Effector memory CD4-positive, alpha-beta T cell (primary cell): ENCODE measurements at regions not wholly inside any gene's neighbourhood (a gene's known extent, or its start where the extent isn't known, plus 50 kb on each side); places are given as distances from the start of the nearest gene placed in this dataset.
"Not testable (repeated sequence)": the region's sequence is repeated elsewhere in the genome, so short reads cannot be mapped to it uniquely, and the experiment has no call there.

Experiments
- DNase-seq, 3 donors: peaks; one replicate each; pipeline ENCODE4 v3.0.0-alpha.2; 2020
- H3K27ac ChIP-seq: 2 replicates; pipeline ENCODE4 v1.7.0; 2013; ENCODE audit warnings: mild to moderate bottlenecking, low read length, moderate library complexity; ENCODE audit not compliant: insufficient read depth, poor library complexity, severe bottlenecking
- H3K27me3 ChIP-seq: replicated peaks from 2 replicates; pipeline ENCODE4 v1.7.0; 2013; ENCODE audit warnings: mild to moderate bottlenecking, low read length; ENCODE audit not compliant: insufficient read depth, control insufficient read depth, poor library complexity, severe bottlenecking
- H3K36me3 ChIP-seq: 2 replicates; pipeline ENCODE4 v1.7.0; 2013; ENCODE audit warnings: mild to moderate bottlenecking, low read length, moderate library complexity; ENCODE audit not compliant: control insufficient read depth, insufficient read depth
- H3K4me1 ChIP-seq: 2 replicates; pipeline ENCODE4 v1.7.0; 2013; ENCODE audit warnings: low read length, mild to moderate bottlenecking; ENCODE audit not compliant: control insufficient read depth, insufficient read depth, poor library complexity, severe bottlenecking
- H3K4me3 ChIP-seq: 2 replicates; pipeline ENCODE4 v1.7.0; 2013; ENCODE audit warnings: low read length, low read depth, mild to moderate bottlenecking; ENCODE audit not compliant: insufficient read depth, poor library complexity, severe bottlenecking
- H3K9me3 ChIP-seq: 2 replicates; pipeline ENCODE4 v1.7.0; 2013; ENCODE audit warnings: mild to moderate bottlenecking, low read length, moderate library complexity; ENCODE audit not compliant: control insufficient read depth

DNA sequence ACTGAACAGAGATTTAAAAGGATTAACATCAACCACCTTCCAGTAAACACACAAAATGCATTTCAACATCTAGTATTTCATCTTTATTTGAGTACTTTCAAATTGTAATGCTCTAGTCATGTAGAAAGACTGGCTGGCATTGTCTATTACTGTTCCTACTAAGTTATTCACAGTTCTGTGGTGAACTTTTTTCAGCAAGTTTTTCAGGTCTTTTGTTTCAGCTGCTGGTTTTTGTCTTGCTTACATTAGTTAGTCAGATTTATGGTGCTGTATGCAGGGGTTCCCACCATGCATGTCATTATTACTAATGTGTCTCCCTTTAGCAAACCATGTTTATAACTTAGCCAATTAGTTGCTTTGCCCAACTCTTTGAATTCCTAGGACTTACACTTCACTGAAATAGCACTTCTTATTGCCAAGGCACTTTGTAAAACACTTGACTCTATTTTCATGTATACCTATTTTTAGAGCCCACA, 253.4 kb upstream of the KITLG start:
- H3K36me3 ChIP-seq = no peaks in the 10 kb centered on the region
- H3K27ac ChIP-seq = no peak overlapping the region
- no peaks in the 10 kb centered on the region for H3K4me1 ChIP-seq
- H3K4me3 ChIP-seq = no peak overlapping the region
- no peaks in the 10 kb centered on the region for H3K9me3 ChIP-seq
- no peak for DNase-seq
- no peaks in the 10 kb centered on the region for H3K27me3 ChIP-seq

DNA sequence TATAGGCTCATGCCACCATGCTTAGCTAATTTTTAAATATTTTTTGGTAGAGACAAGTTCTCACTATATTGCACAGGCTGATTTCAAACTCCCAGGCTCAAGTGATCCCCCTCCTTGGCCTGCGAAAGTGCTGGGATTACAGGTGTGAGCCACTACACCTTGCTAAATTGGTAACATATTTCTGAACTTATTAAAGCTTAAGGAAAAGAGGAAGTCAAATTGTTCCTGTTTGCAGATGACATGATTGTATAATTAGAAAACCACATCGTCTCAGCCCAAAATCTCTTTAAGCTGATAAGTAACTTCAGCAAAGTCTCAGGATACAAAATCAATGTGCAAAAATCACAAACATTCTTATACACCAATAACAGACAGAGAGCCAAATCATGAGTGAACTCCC, 248.3 kb upstream of the KITLG start:
- not testable (repeated sequence) for H3K27me3 ChIP-seq, H3K4me1 ChIP-seq, H3K36me3 ChIP-seq, H3K27ac ChIP-seq, H3K9me3 ChIP-seq, H3K4me3 ChIP-seq, DNase-seq

DNA sequence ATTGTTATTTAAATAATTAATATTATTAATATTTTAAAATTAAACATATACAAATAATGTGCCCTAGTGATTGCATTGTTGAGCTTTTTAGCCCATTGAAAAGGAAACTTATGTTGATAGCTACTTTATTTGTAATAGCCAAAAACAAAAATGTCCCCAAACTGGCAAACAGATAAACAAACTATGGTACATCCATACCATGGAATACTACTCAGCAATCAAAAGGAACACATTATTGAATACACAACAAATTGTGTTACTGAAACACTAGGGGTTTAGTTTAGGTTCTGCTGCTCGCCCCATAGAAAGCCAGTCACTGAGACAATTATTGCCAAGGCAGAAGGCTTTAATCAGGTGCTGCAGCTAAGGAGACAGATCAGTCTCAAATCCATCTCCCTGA, 239.7 kb upstream of the KITLG start:
- no peaks in the 10 kb centered on the region for H3K9me3 ChIP-seq

DNA sequence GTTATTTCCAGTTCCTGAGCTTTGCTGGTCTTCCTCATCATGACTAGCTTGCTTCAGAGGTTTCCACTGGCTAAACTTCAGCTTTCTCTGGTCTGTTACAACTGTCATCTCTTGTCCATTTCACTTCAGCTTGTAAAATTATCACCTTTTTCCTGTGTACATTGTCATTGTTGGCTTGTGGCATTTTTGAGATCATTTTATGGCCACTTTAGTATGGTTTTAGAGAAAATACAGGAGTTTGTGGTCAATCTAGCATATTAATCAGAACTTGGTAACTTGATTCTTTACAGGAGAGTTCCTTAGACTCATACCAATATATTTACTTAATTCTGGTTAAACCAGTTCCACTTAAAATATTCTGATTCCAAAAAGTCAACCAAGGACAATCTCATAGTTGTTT, 235.9 kb upstream of the KITLG start:
- Histone ChIP-seq H3K36me3 (no peaks in the 10 kb centered on the region), H3K9me3 (no peaks in the 10 kb centered on the region), H3K4me1 (no peaks in the 10 kb centered on the region), H3K4me3 (no peak overlapping the region), H3K27me3 (no peaks in the 10 kb centered on the region), H3K27ac (no peak overlapping the region)
- no peak for DNase-seq

More for the DNA sequence above, 239.7 kb upstream of the KITLG start:
- no peaks in the 10 kb centered on the region for H3K27me3 ChIP-seq
- H3K4me1 ChIP-seq = no peaks in the 10 kb centered on the region
- no peak for DNase-seq
- no peak overlapping the region for H3K27ac ChIP-seq
- no peak overlapping the region for H3K4me3 ChIP-seq
- H3K36me3 ChIP-seq = no peaks in the 10 kb centered on the region

DNA sequence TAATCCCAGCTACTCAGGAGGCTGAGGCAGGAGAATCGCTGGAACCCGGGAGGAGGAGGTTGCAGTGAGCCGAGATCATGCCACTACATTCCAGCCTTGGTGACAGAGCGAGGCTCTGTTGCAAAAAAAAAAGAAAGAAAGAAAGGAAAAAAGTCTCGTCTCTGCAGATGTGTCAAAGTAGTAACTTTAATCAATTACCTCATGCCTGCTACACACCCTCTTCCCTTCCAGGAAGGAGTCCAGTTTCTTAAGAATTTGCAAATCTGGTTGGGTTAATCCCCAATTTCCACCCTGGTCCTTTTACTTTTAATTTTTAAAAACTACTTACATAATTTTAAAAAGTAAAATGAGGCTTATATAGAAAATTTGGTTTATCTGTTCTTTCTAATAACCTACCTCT, 234.5 kb upstream of the KITLG start:
- no peaks in the 10 kb centered on the region for H3K4me1 ChIP-seq
- no peaks in the 10 kb centered on the region for H3K27me3 ChIP-seq
- H3K4me3 ChIP-seq = no peak overlapping the region
- no peaks in the 10 kb centered on the region for H3K36me3 ChIP-seq
- DNase-seq = no peak
- H3K27ac ChIP-seq = no peak overlapping the region
- H3K9me3 ChIP-seq = no peaks in the 10 kb centered on the region

DNA sequence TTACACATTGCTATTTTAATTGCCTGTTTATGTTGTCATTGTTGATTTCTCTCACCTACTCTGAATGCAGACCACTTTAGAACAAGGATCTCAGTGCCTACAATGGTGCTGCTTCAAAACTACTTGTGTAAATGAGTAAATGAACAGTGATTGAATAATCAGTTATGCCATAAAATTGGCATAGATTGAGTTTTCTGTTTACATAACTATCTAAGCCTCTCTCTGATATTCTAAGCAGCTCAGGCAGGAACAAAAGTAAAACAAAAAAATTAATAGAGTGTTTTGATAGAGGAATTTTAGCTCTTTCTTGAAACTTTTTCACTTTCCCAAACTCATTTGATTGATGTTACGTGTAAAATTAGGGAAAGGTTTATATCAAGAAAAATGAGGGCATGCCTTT, 232.3 kb upstream of the KITLG start:
- no peaks in the 10 kb centered on the region for H3K9me3 ChIP-seq
- no peaks in the 10 kb centered on the region for H3K36me3 ChIP-seq
- no peak overlapping the region for H3K4me3 ChIP-seq
- no peaks in the 10 kb centered on the region for H3K27me3 ChIP-seq
- H3K4me1 ChIP-seq = no peaks in the 10 kb centered on the region
- no peak for DNase-seq
- H3K27ac ChIP-seq = no peak overlapping the region

DNA sequence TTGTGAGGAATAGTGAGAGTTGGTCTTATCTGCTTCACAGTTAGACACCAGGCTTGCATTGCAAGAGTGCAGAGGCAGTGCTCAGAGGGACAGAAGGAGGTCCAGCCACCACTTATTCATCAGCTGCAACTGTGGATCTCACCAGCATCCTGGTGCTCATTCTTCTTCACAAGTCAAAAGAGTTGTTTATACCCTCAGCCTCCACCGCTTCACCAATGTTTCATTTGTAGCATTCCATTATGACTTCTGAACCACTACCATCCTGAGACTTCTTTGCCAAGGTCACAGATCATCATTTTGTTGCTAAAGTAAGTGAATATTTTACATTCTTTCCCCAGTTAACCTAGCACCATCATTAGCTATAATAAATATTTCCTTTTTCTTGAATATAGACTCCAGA, 230.5 kb upstream of the KITLG start:
- Histone ChIP-seq H3K27me3 (no peaks in the 10 kb centered on the region), H3K27ac (no peak overlapping the region), H3K9me3 (no peaks in the 10 kb centered on the region), H3K4me3 (no peak overlapping the region), H3K36me3 (no peaks in the 10 kb centered on the region), H3K4me1 (no peaks in the 10 kb centered on the region)
- DNase-seq = no peak

DNA sequence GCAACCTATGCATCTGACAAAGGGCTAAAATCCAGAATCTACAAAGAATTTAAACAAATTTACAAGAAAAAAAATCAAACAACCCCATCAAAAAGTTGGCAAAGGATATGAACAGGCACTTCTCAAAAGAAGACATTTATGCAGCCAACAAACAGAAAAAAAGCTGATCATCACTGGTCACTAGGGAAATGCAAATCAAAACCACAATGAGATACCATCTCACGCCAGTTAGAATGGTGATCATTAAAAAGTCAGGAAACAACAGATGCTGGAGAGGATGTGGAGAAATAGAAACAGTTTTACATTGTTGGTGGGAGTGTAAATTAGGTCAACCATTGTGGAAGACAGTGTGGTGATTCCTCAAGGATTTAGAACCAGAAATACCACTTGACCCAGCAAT, 229.6 kb upstream of the KITLG start:
- H3K9me3 ChIP-seq, H3K27ac ChIP-seq, H3K36me3 ChIP-seq, H3K4me3 ChIP-seq, H3K4me1 ChIP-seq, DNase-seq, H3K27me3 ChIP-seq: not testable (repeated sequence)

DNA sequence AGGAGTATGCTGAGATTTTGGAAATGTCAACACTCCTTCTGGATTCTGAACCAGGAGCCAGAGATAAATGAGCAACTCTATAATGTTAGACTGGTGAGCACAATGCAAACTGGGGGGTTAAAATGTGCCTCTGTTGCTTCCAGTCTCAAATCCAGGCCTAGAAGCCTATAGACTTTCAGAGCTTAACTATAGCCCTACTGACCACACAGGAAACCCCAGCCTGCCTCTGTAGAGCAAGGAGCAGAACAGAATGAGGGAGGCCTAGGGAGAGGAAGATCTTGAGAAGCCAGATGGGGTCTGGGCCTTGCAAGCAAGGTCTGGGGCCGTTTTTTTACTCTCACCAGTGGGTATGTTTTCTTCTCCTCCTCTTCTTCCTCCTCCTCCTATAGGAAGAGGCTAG, 225.4 kb upstream of the KITLG start:
- DNase-seq = no peak
- H3K9me3 ChIP-seq = no peaks in the 10 kb centered on the region
- H3K27ac ChIP-seq = no peak overlapping the region
- H3K4me3 ChIP-seq = no peak overlapping the region
- no peaks in the 10 kb centered on the region for H3K27me3 ChIP-seq
- H3K36me3 ChIP-seq = no peaks in the 10 kb centered on the region
- no peaks in the 10 kb centered on the region for H3K4me1 ChIP-seq

DNA sequence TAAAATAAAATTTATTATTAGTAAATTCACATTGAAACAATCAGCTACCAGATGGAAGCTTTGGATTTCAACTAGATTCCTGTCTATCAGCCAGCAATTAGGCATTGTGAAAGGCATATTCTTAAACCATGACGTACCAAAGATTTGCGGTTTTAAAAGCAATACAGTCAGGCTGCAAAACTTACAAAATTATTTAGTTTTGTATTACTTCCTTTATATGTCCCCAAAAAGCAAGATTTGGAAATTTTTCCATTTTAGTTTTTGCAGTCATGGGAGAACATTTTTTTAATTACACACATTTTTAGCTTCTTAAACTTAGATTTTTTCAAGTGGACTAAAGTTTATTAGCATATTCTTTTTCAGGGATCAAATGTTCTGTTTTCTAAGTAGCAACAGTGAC, 225.0 kb upstream of the KITLG start:
- Histone ChIP-seq H3K4me3 (no peak overlapping the region), H3K4me1 (no peaks in the 10 kb centered on the region), H3K36me3 (no peaks in the 10 kb centered on the region), H3K27ac (no peak overlapping the region), H3K27me3 (no peaks in the 10 kb centered on the region), H3K9me3 (no peaks in the 10 kb centered on the region)
- DNase-seq = no peak
